ENCODE measurements at regions not wholly inside any gene's neighbourhood (a gene's known extent, or its start where the extent isn't known, plus 50 kb on each side); places are given as distances from the start of the nearest gene placed in this dataset.

GRCh38 chr2:186433777-186434432 is 52.2 kb upstream of the ZC3H15 start:
- DNase-seq (ENCODE audit: low read depth) = no peak
- no peak overlapping the region for H3K4me3 ChIP-seq (replicated peaks; ENCODE audit: low read depth, low read length)
- TF ChIP-seq CTCF (IDR thresholded peaks at IDR 0.05; ENCODE audit: low read length, missing control alignments) = no peak
